Stomach (tissue), 4 donors: ENCODE measurements at regions not wholly inside any gene's neighbourhood (a gene's known extent, or its start where the extent isn't known, plus 50 kb on each side); places are given as distances from the start of the nearest gene placed in this dataset.

Experiments used
- CTCF ChIP-seq, 7 experiments: fragments of 450-650 bp in 4 of 7; fragments of 200-600 bp in 3 of 7; sonication (generic) in 3 of 7; IDR thresholded peaks; one replicate each; pipeline ENCODE4 v1.5.1; 2016 to 2019; ENCODE audit warnings: antibody characterized with exemption in 7 of 7, control low read depth in 2 of 7, mild to moderate bottlenecking in 1 of 7
- POLR2A ChIP-seq, 4 donors: fragments of 450-650 bp; IDR thresholded peaks; one replicate each; pipeline ENCODE4 v1.6.1; 2016; ENCODE audit warnings: antibody characterized with exemption in 4 of 4, control low read depth in 2 of 4, mild to moderate bottlenecking in 1 of 4, moderate library complexity in 1 of 4
- POLR2AphosphoS5 ChIP-seq, 3 donors: sonication (generic); formaldehyde crosslinking; IDR thresholded peaks; one replicate each; pipeline ENCODE4 v1.6.1; 2016; ENCODE audit warnings: antibody characterized with exemption in 3 of 3

DNA sequence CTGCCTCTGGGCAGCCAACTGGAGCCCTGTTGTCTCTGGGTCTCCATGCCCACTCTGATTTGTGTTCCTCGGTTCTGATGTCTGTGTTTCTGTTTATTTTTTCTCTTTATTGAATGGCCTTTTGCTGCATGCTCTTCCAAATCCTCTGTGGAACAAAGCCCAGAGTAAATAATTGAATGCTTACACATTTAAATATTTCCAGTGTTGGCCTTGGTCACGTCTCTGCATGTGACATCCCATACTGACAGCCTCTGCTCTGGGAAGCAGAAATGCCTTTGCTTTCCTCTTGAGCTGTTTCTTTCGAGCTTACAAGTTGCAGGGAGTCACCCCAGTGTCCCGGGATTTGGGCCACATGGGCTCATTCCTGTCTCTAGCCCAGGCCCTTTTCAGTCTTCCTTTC is 267.9 kb downstream of the PTPRU start:
- TF ChIP-seq CTCF (IDR thresholded peaks at IDR 0.05) (no peak), POLR2AphosphoS5 (IDR thresholded peaks at IDR 0.05) (no peak), POLR2A (IDR thresholded peaks at IDR 0.05) (no peak)
